Peyer's patch (tissue), 4 donors: ENCODE measurements at regions not wholly inside any gene's neighbourhood (a gene's known extent, or its start where the extent isn't known, plus 50 kb on each side); places are given as distances from the start of the nearest gene placed in this dataset.
"Not testable (repeated sequence)": the region's sequence is repeated elsewhere in the genome, so short reads cannot be mapped to it uniquely, and the experiment has no call there.

Experiments
- DNase-seq, 3 donors: peaks; one replicate each; pipeline ENCODE4 v3.0.0-alpha.2; 2017 to 2019
- H3K27ac ChIP-seq, 4 donors: fragments of 200-600 bp; sonication (generic); one replicate each; pipeline ENCODE4 v1.5.1; 2016 to 2019
- H3K27me3 ChIP-seq, 2 donors: fragments of 200-600 bp; sonication (generic); one replicate each; pipeline ENCODE4 v1.5.1; 2019
- H3K36me3 ChIP-seq, 3 donors: fragments of 200-600 bp; sonication (generic); one replicate each; pipeline ENCODE4 v1.5.1; 2016 to 2019
- H3K4me1 ChIP-seq, 4 donors: fragments of 200-600 bp; sonication (generic); one replicate each; pipeline ENCODE4 v1.5.1; 2016 to 2019
- H3K4me3 ChIP-seq, 4 donors: fragments of 200-600 bp; sonication (generic); 1 replicate in 3 of 4; 2 replicates in 1 of 4; pipeline ENCODE4 v1.5.1; 2016 to 2019; ENCODE audit warnings: mild to moderate bottlenecking in 1 of 4
- H3K9me3 ChIP-seq, 4 donors: fragments of 200-600 bp; sonication (generic); one replicate each; pipeline ENCODE4 v1.5.1; 2016 to 2019; ENCODE audit warnings: mild to moderate bottlenecking in 1 of 4
- CTCF ChIP-seq, 6 experiments: fragments of 450-650 bp in 4 of 6; fragments of 200-600 bp in 2 of 6; sonication (generic) in 1 of 6; IDR thresholded peaks; one replicate each; pipeline ENCODE4 v1.5.1; 2017 to 2019; ENCODE audit warnings: antibody characterized with exemption in 6 of 6, mild to moderate bottlenecking in 3 of 6, moderate library complexity in 1 of 6
- POLR2A ChIP-seq, 2 donors: fragments of 450-650 bp; IDR thresholded peaks; one replicate each; pipeline ENCODE4 v1.5.1; 2017; ENCODE audit warnings: antibody characterized with exemption in 2 of 2, mild to moderate bottlenecking in 2 of 2, moderate library complexity in 2 of 2

- Histone ChIP-seq H3K27me3 (no peaks in the 10 kb centered on the region), H3K4me3 (no peak overlapping the region), H3K4me1 (no peaks in the 10 kb centered on the region), H3K9me3 (no peaks in the 10 kb centered on the region), H3K36me3 (no peaks in the 10 kb centered on the region), H3K27ac (no peak overlapping the region)
- TF ChIP-seq CTCF (IDR thresholded peaks at IDR 0.05), result no peak
- no peak for TF ChIP-seq POLR2A (IDR thresholded peaks at IDR 0.05)
- no peak for DNase-seq
These were observed 67.3 kb upstream of the ST3GAL6 start for GRCh38 chr3:98695796-98696195.

DNA sequence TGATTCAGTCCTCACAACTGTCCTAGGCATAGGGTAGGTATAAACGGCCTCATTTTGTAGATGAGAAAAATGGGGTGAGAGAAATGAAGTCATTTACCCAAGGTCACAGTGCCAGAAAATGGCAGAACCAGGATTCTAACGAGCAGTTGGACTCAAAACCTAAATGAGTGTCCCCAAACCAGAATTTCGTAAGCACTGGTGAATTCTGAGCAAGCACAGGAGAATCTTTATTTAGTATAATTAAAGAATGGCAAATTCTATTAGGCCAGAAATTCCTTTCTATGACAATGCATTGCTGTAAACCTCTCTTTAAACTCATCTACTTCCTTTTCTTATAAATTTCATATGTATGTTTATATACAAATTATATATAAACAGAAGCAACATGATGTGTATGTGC is 66.8 kb upstream of the ST3GAL6 start:
- H3K27ac ChIP-seq, H3K4me3 ChIP-seq, H3K27me3 ChIP-seq, H3K4me1 ChIP-seq, DNase-seq, H3K36me3 ChIP-seq, H3K9me3 ChIP-seq: not testable (repeated sequence)

DNA sequence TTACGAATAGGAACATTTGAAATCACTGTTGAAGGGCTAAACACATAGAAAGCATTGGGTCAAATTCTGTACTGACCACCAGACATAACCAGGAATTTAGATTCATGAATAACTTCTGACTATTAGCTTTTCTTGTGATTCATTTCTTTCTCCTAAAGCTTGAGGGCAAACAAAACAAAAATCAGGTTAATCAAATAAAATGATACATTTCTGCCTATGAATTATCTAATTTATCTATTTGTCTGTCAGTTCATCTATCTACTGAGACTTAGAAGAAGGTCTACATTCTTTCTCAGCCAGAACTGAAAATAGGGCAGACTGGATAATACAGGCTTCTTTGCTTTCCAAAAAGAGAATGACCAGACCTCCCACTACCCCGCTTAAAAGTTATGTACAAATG is 65.9 kb upstream of the ST3GAL6 start:
- no peak for TF ChIP-seq CTCF (IDR thresholded peaks at IDR 0.05)
- no peak for TF ChIP-seq POLR2A (IDR thresholded peaks at IDR 0.05)
- no peak for DNase-seq
- no peaks in the 10 kb centered on the region for H3K27me3 ChIP-seq
- H3K9me3 ChIP-seq, result no peaks in the 10 kb centered on the region
- H3K4me1 ChIP-seq, result no peaks in the 10 kb centered on the region
- no peaks in the 10 kb centered on the region for H3K36me3 ChIP-seq
- H3K27ac ChIP-seq, result no peak overlapping the region
- H3K4me3 ChIP-seq, result no peak overlapping the region

- H3K27me3 ChIP-seq, result no peaks in the 10 kb centered on the region
- H3K4me3 ChIP-seq, result no peak overlapping the region
- no peaks in the 10 kb centered on the region for H3K9me3 ChIP-seq
- H3K36me3 ChIP-seq, result no peaks in the 10 kb centered on the region
- no peaks in the 10 kb centered on the region for H3K4me1 ChIP-seq
- no peak for TF ChIP-seq CTCF (IDR thresholded peaks at IDR 0.05)
- TF ChIP-seq POLR2A (IDR thresholded peaks at IDR 0.05), result no peak
- H3K27ac ChIP-seq, result no peak overlapping the region
- DNase-seq, result no peak
These were observed 64.0 kb upstream of the ST3GAL6 start for GRCh38 chr3:98699132-98699531.

DNA sequence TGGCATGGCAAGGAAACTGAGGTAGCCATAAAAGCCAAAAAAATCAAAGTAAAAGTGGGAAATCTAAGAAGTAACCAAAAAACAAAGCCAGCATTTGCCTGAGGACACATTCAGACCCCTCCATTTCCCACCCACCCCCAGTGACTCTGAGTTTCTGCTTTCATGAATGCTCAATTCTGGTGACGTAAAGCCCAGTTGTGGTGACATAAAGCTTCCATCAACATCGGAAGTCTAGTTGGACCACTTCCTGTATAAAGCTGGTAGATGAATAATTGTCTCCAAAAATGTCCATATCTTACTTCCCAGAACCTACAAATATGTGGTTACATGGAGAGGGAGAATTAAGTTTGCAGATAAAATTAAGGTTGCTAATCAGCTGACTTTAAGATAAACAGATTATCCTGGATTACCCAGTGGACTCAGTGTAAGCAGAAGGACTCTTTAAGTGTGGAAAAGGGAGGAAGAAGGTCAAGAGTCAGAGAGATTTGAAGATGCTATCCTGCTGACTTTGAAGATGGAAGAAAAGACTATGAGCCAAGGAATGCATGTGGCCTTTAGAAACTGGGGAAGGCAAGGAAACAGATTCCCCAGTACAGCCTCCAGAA is 62.0 kb upstream of the ST3GAL6 start:
- Histone ChIP-seq H3K9me3 (no peaks in the 10 kb centered on the region), H3K36me3 (no peaks in the 10 kb centered on the region), H3K4me3 (no peak overlapping the region), H3K27ac (no peak overlapping the region), H3K27me3 (no peaks in the 10 kb centered on the region), H3K4me1 (no peaks in the 10 kb centered on the region)
- no peak for DNase-seq
- TF ChIP-seq CTCF (IDR thresholded peaks at IDR 0.05) (no peak), POLR2A (IDR thresholded peaks at IDR 0.05) (no peak)

GRCh38 chr3:98702166-98702565 is 61.0 kb upstream of the ST3GAL6 start:
- H3K27me3 ChIP-seq, result no peaks in the 10 kb centered on the region
- H3K9me3 ChIP-seq, result no peaks in the 10 kb centered on the region
- H3K4me3 ChIP-seq, result no peak overlapping the region
- no peak overlapping the region for H3K27ac ChIP-seq
- no peak for TF ChIP-seq CTCF (IDR thresholded peaks at IDR 0.05)
- no peak for TF ChIP-seq POLR2A (IDR thresholded peaks at IDR 0.05)
- DNase-seq, result no peak
- no peaks in the 10 kb centered on the region for H3K36me3 ChIP-seq
- H3K4me1 ChIP-seq, result no peaks in the 10 kb centered on the region
